Hepatic stellate cell (primary cell): ENCODE measurements at regions not wholly inside any gene's neighbourhood (a gene's known extent, or its start where the extent isn't known, plus 50 kb on each side); places are given as distances from the start of the nearest gene placed in this dataset.

Experiments used
- DNase-seq: peaks from one replicate; pipeline ENCODE4 v3.0.0; 2011; ENCODE audit warnings: low spot score

DNA sequence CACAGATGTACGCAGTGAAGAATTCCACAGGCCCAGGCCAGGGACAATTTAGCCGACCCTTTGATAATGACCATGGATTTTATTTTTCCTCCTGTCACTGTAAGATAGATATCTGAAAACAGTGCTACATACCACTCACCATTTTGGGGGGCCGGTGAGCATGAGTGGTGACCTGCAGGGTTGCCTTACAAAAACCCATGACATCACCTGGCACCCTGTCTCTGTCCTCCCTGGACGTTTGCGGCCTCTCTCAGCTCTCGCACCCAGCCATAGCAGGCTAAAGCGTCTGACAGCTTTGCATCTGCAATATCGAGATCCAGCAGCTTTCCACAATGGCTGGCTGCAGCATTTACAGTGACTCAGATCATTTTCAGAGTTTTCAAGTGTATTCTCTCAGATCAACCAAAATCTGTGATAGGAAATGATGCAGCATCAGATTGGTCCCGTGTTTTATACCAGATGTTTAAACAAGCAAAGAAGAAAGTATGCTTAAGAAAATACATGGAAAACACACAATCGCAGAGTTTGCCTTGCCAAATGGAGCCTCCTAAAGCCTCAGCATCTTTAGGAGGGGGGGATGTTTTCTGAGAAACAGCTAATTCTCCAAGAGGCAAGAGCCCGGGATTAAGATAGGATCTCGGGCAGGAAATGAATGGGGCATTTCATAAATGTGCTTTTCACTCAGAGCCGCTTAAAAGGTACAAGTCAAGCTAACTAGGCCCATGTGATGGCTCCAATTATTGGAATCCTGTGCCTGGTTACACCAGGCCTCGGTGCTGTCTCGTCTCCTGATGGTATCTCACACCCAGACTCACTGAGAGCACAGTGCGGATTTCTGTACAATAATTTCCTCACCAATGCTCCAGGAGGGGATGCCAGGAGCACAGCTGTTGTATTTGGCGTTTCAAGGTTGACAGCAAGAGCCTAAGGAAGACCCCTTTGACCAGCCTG, 257.3 kb downstream of the XXYLT1 start:
- DNase-seq: no peak

GRCh38 chr3:195015021-195015420, 255.9 kb downstream of the XXYLT1 start:
- DNase-seq: no peak

GRCh38 chr3:195017151-195017550, 253.8 kb downstream of the XXYLT1 start:
- DNase-seq: no peak
